Neural cell (in vitro differentiated cells): ENCODE measurements at regions not wholly inside any gene's neighbourhood (a gene's known extent, or its start where the extent isn't known, plus 50 kb on each side); places are given as distances from the start of the nearest gene placed in this dataset.

Source experiments
- H2AFZ ChIP-seq: fragments of 200-600, 300-800 bp; sonication (generic), shearing (Covaris generic); 2 replicates; pipeline ENCODE4 v1.6.0; 2014; ENCODE audit warnings: low read depth, mild to moderate bottlenecking, antibody characterized with exemption, low read length, moderate library complexity
- H3F3A ChIP-seq: fragments of 200-600 bp; shearing (Covaris generic); 2 replicates; pipeline ENCODE4 v1.6.1; 2016; ENCODE audit warnings: mild to moderate bottlenecking, moderate library complexity, mixed read lengths, antibody characterized with exemption, low read length; ENCODE audit not compliant: insufficient read depth, poor library complexity, severe bottlenecking
- H3K27ac ChIP-seq: fragments of 200-600, 300-800 bp; sonication (generic), shearing (Covaris generic); 2 replicates; pipeline ENCODE4 v1.5.1; 2014; ENCODE audit warnings: mild to moderate bottlenecking, low read length, moderate library complexity
- H3K27me3 ChIP-seq: fragments of 300-800, 200-600 bp; sonication (generic), shearing (Covaris generic); 2 replicates; pipeline ENCODE4 v1.6.0; 2014; ENCODE audit warnings: mild to moderate bottlenecking, low read depth, low read length, moderate library complexity; ENCODE audit not compliant: insufficient read depth
- H3K36me3 ChIP-seq: fragments of 300-800, 200-600 bp; sonication (generic), shearing (Covaris generic); 2 replicates; pipeline ENCODE4 v1.5.1; 2014; ENCODE audit warnings: mild to moderate bottlenecking, antibody characterized with exemption, low read length, moderate library complexity; ENCODE audit not compliant: insufficient read depth
- H3K4me2 ChIP-seq: fragments of 300-800, 200-600 bp; sonication (generic), shearing (Covaris generic); 2 replicates; pipeline ENCODE4 v1.6.0; 2014; ENCODE audit warnings: mild to moderate bottlenecking, low read length
- H3K4me3 ChIP-seq: fragments of 300-800, 200-600 bp; sonication (generic), shearing (Covaris generic); 2 replicates; pipeline ENCODE4 v1.5.1; 2014; ENCODE audit warnings: mild to moderate bottlenecking, low read length, moderate library complexity
- H3K79me2 ChIP-seq: fragments of 200-600 bp; shearing (Covaris generic); replicated peaks from 2 replicates; pipeline ENCODE4 v1.6.0; 2014; ENCODE audit warnings: mild to moderate bottlenecking, low read length, moderate library complexity; ENCODE audit not compliant: insufficient read depth
- H3K9ac ChIP-seq: fragments of 300-800, 200-600 bp; sonication (generic), shearing (Covaris generic); 2 replicates; pipeline ENCODE4 v1.6.1; 2016; ENCODE audit warnings: mild to moderate bottlenecking, low read length, mixed read lengths
- H3K9me2 ChIP-seq: fragments of 200-600 bp; shearing (Covaris generic); 2 replicates; pipeline ENCODE4 v1.6.1; 2016; ENCODE audit warnings: mild to moderate bottlenecking, low read length, mixed read lengths; ENCODE audit not compliant: insufficient read depth
- H3K9me3 ChIP-seq: fragments of 200-600, 300-800 bp; sonication (generic), shearing (Covaris generic); 2 replicates; pipeline ENCODE4 v1.6.1; 2016; ENCODE audit warnings: mild to moderate bottlenecking, mixed run types, low read length, moderate library complexity, mixed read lengths
- H4K20me1 ChIP-seq: fragments of 200-600 bp; shearing (Covaris generic); 2 replicates; pipeline ENCODE4 v1.6.1; 2016; ENCODE audit warnings: mild to moderate bottlenecking, mixed run types; ENCODE audit not compliant: insufficient read depth
- EP300 ChIP-seq: fragments of 450-650 bp; conservative IDR thresholded peaks from 2 replicates; pipeline ENCODE4 v1.6.1; 2014; ENCODE audit warnings: antibody characterized with exemption, mild to moderate bottlenecking, moderate library complexity; ENCODE audit not compliant: poor library complexity, severe bottlenecking
- EZH2 ChIP-seq: fragments of 200-600, 300-800 bp; shearing (Covaris generic), sonication (generic); IDR thresholded peaks from 2 replicates; pipeline ENCODE4 v1.6.1; 2014; ENCODE audit warnings: antibody characterized with exemption, low read length, borderline replicate concordance, mild to moderate bottlenecking; ENCODE audit not compliant: insufficient read depth, poor library complexity, severe bottlenecking
- MXI1 ChIP-seq: fragments of 450-650 bp; conservative IDR thresholded peaks from 2 replicates; pipeline ENCODE4 v1.6.1; 2014; ENCODE audit warnings: antibody characterized with exemption, mild to moderate bottlenecking; ENCODE audit not compliant: poor library complexity, severe bottlenecking
- POLR2AphosphoS5 ChIP-seq: IDR thresholded peaks from 2 replicates; pipeline ENCODE4 v1.6.1; 2012
- RAD21 ChIP-seq: fragments of 450-650 bp; conservative IDR thresholded peaks from 2 replicates; pipeline ENCODE4 v1.6.1; 2014; ENCODE audit warnings: antibody characterized with exemption, mild to moderate bottlenecking, moderate library complexity
- SMC3 ChIP-seq: fragments of 450-650 bp; conservative IDR thresholded peaks from 2 replicates; pipeline ENCODE4 v1.6.1; 2014; ENCODE audit warnings: antibody characterized with exemption, mild to moderate bottlenecking, moderate library complexity; ENCODE audit not compliant: poor library complexity
- TAF1 ChIP-seq: IDR thresholded peaks from 2 replicates; pipeline ENCODE4 v1.6.1; 2012; ENCODE audit warnings: low read depth
- TF ChIP-seq, protein P1 (sequence below): IDR thresholded peaks from 2 replicates; pipeline ENCODE4 v1.6.1; 2012; ENCODE audit warnings: borderline replicate concordance
- TF ChIP-seq, protein P2 (sequence below): fragments of 450-650 bp; IDR thresholded peaks from 2 replicates; pipeline ENCODE4 v1.5.1; 2014; ENCODE audit warnings: antibody characterized with exemption, mild to moderate bottlenecking, moderate library complexity; ENCODE audit not compliant: poor library complexity, severe bottlenecking

DNA sequence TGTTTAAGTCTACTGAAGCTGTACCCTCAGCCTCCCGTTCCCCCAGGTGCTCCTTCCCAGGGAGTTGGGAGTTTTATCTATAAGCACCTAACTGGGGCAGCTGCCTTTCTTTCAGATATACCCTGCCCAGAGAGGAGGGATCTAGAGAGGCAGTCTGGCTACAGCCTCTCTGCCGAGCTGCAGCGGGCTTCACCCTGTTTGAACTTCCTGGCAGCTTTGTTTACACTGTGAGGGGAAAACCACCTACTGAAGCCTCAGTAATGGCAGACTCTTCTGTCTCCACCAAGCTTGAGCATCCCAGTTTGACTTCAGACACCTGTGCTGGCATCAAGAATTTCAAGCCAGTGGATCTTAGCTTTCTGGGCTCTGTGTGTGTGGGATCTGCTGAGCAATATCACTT lies 122.5 kb downstream of the MAGEE1 start:
- H3K4me2 ChIP-seq, result no peak overlapping the region
- no peak overlapping the region for H3K27ac ChIP-seq
- no peaks in the 10 kb centered on the region for H3K36me3 ChIP-seq
- no peak overlapping the region for H3K4me3 ChIP-seq
- no peaks in the 10 kb centered on the region for H3K27me3 ChIP-seq
- no peaks in the 10 kb centered on the region for H4K20me1 ChIP-seq
- no peaks in the 10 kb centered on the region for H3K79me2 ChIP-seq
- no peaks in the 10 kb centered on the region for H3K9me2 ChIP-seq
- H3K9me3 ChIP-seq, result no peaks in the 10 kb centered on the region
- no peak overlapping the region for H3K9ac ChIP-seq
- H2AFZ ChIP-seq, result no peak overlapping the region
- TF ChIP-seq EZH2 (no peak), POLR2AphosphoS5 (no peak), SMC3 (no peak), TAF1 (no peak)
- TF ChIP-seq, protein P1, sequence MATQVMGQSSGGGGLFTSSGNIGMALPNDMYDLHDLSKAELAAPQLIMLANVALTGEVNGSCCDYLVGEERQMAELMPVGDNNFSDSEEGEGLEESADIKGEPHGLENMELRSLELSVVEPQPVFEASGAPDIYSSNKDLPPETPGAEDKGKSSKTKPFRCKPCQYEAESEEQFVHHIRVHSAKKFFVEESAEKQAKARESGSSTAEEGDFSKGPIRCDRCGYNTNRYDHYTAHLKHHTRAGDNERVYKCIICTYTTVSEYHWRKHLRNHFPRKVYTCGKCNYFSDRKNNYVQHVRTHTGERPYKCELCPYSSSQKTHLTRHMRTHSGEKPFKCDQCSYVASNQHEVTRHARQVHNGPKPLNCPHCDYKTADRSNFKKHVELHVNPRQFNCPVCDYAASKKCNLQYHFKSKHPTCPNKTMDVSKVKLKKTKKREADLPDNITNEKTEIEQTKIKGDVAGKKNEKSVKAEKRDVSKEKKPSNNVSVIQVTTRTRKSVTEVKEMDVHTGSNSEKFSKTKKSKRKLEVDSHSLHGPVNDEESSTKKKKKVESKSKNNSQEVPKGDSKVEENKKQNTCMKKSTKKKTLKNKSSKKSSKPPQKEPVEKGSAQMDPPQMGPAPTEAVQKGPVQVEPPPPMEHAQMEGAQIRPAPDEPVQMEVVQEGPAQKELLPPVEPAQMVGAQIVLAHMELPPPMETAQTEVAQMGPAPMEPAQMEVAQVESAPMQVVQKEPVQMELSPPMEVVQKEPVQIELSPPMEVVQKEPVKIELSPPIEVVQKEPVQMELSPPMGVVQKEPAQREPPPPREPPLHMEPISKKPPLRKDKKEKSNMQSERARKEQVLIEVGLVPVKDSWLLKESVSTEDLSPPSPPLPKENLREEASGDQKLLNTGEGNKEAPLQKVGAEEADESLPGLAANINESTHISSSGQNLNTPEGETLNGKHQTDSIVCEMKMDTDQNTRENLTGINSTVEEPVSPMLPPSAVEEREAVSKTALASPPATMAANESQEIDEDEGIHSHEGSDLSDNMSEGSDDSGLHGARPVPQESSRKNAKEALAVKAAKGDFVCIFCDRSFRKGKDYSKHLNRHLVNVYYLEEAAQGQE, result no peak
- TF ChIP-seq, protein P2, sequence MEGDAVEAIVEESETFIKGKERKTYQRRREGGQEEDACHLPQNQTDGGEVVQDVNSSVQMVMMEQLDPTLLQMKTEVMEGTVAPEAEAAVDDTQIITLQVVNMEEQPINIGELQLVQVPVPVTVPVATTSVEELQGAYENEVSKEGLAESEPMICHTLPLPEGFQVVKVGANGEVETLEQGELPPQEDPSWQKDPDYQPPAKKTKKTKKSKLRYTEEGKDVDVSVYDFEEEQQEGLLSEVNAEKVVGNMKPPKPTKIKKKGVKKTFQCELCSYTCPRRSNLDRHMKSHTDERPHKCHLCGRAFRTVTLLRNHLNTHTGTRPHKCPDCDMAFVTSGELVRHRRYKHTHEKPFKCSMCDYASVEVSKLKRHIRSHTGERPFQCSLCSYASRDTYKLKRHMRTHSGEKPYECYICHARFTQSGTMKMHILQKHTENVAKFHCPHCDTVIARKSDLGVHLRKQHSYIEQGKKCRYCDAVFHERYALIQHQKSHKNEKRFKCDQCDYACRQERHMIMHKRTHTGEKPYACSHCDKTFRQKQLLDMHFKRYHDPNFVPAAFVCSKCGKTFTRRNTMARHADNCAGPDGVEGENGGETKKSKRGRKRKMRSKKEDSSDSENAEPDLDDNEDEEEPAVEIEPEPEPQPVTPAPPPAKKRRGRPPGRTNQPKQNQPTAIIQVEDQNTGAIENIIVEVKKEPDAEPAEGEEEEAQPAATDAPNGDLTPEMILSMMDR, result no peak
- H3F3A ChIP-seq, result no peaks in the 10 kb centered on the region

DNA sequence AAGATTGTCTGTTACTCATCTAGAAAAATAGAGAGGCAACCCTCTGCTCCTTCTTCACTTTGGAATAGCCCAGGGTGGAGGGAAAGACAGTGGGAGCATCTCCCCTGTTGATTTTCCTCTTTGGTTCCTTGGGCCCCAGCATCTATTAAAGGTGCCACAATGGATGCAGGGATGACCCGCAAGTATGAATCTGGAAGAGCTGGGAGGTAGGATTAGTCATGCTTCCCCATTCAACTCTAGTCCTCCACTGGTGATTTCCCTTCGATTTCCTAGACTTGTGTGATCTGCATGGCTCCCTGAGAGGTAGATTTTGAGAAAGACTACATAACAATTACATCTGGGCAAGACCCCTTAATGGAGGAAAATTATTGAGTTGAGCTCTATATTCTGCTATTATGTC lies 127.8 kb downstream of the MAGEE1 start:
- H3K27ac ChIP-seq, result no peak overlapping the region
- H3K9me3 ChIP-seq, result no peaks in the 10 kb centered on the region
- H3K9ac ChIP-seq, result no peak overlapping the region
- no peaks in the 10 kb centered on the region for H4K20me1 ChIP-seq
- H3K4me2 ChIP-seq, result no peak overlapping the region
- no peaks in the 10 kb centered on the region for H3K36me3 ChIP-seq
- no peak overlapping the region for H3K4me3 ChIP-seq
- H3K79me2 ChIP-seq, result no peaks in the 10 kb centered on the region
- TF ChIP-seq SMC3, result no peak
- TF ChIP-seq TAF1, result no peak
- no peak for TF ChIP-seq EP300
- TF ChIP-seq MXI1, result no peak
- no peak for TF ChIP-seq POLR2AphosphoS5
- TF ChIP-seq RAD21, result no peak
- TF ChIP-seq, protein P2, result no peak
- TF ChIP-seq, protein P1, result no peak
- no peak for TF ChIP-seq EZH2
- H3K27me3 ChIP-seq, result no peaks in the 10 kb centered on the region
- no peaks in the 10 kb centered on the region for H3K9me2 ChIP-seq
- no peaks in the 10 kb centered on the region for H3F3A ChIP-seq
- H2AFZ ChIP-seq, result no peak overlapping the region
